NCI-H1694 treated with DMSO at 0.1 percent for 48 hours (cell line): ENCODE measurements at regions not wholly inside any gene's neighbourhood (a gene's known extent, or its start where the extent isn't known, plus 50 kb on each side); places are given as distances from the start of the nearest gene placed in this dataset.

ENCODE experiments used
- DNase-seq: peaks from one replicate; lab custom pipeline; 2025; lab: John Stamatoyannopoulos, UW

DNA sequence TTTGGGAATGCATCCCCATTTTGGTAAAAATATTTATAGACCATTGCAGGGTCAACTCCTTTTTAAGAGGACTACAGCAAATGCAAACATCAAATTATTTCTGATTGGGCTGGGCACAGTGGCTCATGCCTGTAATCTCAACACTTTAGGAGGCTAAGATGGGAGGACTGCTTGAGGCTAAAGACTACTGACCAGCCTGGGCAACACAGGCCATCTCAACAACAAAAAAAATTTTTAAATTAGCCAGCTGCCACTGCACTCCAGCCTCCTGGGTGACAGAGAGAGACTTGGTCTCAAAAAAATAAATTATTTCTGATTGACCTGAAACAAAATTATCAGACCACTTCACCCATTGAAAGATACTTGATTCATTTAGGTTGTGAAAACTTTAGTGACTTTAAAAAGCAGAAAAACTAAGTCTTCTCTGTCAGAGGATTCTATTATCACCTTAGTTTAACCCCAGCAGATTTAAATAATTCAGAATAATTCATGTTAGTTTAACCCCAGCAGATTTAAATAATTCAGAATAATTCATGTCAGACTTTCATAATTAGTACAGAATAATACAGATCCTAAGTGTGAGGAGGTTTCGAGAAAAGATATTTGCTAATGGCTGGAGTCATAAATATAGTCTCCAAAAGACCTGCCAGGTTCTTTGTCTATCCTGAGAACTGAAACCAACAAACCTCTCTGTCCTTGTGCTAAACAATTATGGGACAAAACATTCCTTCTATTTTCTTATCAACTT is 183.6 kb upstream of the STT3B start:
- DNase-seq: no peak

DNA sequence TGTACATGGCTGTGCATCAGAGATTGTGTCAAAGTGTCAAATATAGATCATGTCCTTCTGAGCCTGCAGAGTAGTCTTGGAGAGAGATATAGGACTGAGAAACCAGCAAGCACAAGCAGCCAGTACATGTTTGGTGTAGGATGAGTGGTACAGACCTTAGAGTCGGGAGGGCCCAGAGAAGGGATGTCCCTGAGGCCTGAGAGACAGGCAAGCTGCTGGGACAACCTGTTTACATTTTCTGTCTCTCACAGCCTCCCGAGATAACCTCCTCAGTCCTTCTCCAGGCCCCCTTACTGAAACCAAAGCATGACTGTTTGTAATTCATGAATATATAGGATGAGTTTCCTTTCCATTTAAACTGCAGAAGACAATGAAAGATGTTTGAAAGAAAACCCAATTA is 182.4 kb upstream of the STT3B start:
- DNase-seq: no peak

DNA sequence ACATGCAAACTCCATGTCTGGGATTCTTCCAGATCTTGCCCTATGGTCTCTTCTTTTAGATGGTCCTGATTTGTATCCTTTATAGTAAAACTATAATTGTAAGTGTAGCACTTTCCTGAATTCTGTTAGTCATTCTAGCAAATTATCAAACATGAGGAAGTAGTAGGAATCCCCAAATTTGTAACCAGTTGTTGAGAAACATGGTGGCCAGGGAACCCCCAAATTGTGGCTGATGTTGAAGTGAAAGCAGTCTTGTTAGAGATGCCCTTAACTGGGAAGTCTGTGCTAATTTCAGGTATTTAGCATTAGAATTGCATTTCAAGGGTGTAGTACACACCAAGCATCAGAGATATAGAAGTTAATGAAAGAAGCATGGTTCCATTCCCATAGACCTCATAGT is 180.4 kb upstream of the STT3B start:
- no peak for DNase-seq

DNA sequence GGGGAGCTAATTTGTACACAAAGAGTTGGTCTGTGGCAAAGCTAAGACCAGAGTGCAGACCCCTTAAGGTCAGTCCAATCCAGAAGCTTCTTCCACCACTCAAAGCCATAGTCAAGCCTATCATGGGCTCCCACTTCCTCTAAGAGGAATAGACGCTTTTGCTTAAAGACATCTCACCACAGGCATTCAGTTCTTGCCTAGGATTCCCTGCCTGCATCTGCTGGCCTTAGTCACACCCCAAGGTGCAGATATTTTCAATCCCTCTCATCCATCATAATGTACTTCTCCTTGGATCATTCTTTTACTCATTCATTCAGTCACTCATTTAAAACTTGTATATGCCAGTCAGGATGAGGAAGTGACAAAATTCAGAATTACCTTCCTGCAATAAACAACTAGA is 179.6 kb upstream of the STT3B start:
- no peak for DNase-seq

DNA sequence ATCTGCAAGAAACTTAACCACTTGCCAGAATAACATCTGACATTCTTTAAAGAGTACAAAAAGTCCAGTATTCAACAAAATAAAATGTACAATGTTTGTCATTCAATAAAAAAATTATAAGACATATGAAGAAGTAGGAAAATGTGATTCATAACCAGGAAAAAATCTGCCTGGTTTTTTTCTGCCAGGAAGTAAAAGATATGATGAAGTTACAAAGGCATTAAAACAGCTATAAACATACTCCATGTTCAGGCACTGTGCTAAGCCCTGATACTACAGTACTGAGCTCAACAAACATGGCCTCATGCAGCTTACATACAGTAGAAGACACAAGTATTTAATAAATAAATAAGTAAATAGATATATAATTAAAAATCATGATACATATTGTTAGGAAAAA is 178.4 kb upstream of the STT3B start:
- DNase-seq: no peak

DNA sequence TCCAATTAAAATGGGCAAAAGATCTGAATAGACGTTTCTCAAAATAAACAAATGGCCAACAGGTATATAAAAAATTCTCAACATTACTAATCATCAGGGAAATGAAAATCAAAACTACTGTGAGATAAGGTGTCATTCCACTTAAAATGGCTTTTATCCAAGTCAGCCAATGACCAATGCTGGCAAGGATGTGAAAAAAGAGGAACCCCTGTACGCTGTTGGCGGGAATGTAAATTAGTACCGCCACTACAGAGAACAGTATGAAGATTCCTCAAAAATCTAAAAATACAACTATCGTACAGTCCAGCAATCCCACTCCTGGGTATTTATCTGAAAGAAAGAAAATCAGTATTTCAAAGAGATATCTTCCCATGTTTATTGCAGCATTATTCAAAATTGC is 176.9 kb upstream of the STT3B start:
- no peak for DNase-seq

DNA sequence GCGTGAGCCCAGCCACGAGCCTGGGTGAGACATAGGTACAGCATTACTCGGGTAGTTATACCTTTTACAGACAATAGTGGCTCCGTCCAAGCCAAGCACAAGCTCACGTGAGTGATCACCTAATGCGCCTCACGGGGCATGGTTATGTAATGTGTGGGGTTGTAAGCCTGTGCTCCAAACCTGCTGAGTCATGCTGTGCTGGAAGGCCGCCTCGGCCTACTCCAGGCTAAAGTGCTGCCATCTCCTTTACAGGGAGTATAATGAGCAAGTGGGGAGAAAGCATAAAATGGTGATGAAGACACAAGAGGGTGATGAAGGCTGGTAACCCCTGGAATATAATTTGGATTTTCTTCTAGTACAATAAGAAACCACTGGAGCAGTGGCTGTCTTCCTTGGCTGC is 175.8 kb upstream of the STT3B start:
- DNase-seq: no peak

DNA sequence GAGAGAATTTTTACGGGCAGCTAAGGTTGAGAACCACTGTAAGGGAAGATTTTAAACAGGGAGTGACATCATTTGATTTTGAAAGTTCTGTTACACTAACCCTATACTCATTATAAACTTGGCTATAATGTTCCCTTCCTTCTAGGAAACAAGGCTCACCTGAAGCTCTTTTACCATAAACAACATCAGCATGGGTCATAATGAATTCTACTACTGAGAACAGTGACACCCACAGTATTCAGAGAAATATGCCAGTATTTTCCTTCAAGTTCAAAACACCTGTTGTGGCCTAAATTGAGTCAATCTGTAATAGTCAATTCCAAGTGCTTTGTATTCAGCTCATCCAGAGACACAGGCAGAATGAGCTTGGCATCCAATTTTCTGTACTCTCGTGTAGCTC is 175.3 kb upstream of the STT3B start:
- DNase-seq: no peak

DNA sequence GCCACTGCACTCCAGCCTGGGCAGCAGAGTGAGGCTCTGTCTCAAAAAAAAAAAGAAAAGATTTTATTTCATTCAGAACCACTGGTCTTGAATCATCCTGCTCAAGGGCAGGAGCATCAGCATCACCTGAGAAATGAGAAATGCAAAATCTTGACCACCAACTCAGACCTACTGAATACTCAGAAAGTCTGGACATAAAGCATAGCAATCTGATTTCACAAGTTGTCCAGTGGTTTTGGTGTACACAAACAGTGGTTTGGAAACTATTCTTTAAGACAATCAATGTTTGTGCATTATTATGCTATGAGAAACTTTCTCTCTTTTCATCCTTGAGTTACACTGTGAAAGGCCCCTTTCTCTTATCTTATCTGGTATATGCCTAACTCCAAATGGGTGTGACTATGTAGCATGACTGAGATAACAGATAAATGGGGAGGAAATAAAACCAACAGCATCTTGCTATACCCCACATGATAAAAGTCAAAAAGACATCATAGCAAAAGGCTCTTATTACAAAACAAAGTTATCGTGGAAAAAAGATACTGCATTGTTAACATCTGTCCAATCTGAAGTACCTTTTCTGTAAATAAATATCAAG is 174.2 kb upstream of the STT3B start:
- no peak for DNase-seq

DNA sequence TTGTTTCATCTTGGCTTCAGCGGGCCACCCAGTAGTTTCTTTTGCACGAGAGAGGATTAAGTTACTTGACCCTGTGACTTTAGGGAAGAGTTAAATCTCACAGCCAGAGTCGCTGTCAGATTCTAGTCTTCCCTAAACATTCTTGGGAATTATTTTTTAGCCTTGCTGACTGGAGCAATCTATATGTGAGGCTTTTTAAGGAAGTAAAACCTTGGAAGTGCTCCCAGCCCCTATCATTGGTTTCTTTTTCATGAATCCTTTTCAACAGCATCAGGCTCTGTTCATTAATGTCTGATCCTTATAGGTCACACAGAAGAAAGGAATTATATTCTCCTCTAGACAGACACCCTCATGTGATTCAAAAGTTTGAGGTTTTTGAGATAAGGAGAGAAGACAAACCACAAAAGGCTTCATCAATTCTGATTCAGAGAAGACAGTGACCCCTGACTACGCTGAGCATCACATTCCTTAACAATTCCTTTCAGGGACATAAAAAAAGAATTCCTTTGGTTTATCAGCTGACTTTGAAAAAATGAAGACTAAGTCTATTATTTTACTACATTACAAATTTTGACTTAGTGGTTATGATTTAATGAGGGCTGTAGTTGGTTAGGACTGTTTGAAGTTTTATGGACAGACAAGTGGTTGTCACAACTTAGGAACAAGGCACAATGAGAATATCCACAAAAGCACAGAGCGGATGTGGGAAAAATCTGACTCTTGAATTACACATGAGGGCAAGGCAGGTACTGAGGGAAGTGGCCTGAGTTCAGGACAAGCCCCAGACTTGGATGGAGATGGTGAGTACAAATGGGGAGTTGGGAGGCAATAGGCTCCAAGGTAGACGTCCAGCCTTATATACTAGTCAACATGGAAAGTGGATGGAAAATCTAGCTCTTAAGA is 171.1 kb upstream of the STT3B start:
- DNase-seq: no peak

DNA sequence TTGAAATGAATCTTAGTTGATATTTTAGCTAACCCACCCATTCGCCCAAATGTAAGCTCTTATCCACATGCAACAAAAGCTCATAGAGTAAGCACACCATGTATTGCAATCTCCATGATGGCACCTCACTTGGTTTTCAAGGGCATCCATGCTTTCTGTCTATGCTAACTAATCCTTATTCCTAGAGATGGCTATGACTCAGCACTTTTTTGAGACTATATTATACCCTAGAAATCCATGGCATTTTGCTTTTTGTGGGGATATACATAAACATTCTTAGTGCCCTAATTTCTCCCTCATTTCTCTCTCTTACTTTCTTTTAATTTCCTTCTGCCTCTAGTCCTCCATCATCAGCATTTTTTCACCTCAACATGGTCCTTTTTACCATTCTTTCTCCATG is 168.5 kb upstream of the STT3B start:
- DNase-seq: no peak

DNA sequence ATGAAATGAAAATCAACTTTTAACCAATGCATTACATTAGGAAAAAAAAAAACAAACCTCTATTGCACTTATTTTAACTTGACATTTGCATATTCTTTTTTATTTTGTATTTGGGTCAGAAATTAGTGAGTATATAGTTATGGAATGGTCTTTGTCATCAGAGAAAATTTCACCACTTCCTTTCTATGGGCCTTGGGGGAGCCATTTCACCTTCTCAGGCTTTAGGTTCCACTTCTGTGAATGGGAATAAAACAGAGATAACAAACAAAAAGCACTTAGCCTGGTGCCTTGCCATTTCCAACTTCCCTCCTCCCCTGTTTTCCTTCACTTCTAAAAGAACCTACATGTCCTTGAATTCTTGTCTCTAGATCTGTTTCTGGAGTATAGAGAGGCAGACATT is 168.0 kb upstream of the STT3B start:
- DNase-seq: no peak

DNA sequence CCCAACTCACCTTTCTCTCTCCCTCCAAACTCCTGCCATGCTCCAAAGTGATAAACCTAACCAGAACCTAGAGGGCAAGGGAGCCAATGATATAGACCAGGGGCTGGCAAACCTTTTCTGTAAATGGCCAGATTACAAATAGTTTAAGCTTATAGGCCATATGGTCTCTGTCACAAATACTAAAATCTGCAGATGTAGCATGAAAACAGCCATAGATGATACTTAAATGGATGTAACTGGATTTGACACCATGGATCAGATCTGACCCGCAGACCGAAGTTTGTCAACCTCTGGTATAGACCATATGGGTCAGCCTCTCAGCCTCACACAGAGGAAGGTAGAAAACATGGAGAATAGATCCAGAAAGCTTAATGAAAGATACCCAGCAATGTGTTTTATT is 165.2 kb upstream of the STT3B start:
- no peak for DNase-seq

DNA sequence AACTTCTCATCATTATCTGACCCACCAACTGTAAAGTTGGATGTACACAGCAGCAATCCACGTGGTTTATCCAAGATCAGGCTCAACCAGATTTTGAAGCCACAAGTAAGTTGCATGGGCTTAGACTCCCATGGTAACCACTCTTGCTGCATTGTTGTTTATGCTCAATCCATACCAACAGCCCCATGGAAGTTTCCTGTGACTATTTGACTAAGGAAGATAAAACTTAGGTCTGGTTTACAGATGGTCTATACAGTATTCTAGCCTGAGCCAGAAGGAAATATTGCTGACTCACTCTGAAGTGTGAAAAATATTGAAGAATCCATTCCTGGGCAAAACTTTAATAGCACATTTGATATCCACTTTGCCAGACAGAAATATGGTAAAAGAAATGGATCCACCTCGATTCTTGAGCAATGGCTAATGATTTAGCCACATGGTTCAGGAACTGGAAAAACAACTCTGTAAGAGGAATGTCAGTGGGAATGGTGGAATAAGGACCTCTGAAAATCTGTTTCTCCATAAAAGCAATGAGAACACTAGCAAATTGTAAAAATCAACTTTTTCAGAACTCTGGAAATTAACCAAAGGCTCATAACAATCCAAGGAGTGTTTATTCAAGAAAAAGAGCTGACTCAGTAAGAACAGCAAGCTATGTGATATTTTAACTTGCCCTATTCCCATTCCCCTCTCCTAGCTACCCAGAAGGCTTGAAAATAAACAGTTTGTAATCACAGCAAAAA is 162.9 kb upstream of the STT3B start:
- no peak for DNase-seq

DNA sequence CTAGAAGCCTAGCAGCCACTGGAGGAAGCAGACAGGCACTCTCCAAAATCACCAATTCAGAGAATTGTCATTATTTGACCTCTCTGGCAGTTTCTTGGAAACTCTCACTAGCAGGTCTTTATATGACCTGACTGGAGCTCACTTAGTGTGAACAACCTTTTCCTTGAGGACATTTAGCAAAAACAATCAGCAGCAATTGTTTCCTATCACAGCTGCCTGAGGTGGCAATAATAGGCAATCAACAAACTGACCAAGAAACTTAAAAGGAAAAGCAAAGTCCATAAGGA is 162.4 kb upstream of the STT3B start:
- no peak for DNase-seq

DNA sequence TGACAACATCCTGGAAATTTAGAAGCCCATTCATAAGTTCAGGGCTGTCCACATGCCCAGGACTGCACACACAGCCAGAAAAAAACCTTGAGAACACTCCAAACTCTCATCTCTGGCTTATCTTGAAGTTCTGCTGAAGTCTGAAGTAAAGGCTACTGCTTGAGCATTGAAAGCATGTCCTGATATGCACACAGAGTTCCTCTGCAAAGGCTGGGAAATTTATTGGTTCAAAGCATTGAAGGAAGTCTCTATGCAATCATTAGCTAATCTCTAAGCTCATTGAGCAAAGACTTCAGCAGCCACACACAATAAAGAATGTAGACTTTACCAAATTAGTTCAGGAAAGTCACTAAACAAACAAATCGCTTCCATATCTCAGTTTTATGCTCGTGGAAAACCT is 162.0 kb upstream of the STT3B start:
- DNase-seq: no peak

DNA sequence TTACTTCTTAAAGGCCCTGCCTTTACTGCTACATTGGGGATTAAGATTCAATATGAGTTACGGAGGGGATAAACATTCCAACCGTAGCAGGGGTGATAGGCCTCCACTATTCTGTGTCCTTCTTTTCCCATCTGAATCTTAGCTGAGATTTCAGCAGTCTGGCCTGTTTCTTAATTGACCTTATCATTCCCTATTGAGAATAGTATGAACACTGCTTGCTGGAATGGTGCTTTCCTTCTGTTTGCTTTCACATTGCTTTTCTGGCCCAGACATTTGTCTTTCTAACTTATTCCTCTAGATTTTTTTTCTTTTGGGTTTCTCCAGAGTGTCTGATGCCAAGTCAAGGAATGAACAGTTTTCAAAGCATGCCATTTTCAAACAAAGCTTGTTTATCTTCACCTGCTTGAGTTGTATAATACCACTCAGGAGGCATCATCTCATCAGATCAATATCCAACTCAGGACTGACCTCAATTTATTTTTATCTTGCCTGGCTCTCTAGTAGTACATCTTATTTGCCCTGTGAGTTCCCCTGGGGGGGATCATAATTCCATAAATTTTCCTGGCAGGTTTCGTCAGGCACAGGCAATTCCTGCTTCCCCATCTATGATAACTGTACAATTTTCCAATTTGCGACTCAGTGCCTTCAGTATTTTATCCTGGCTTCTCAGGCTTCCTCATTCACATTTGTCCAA is 161.1 kb upstream of the STT3B start:
- DNase-seq: no peak

DNA sequence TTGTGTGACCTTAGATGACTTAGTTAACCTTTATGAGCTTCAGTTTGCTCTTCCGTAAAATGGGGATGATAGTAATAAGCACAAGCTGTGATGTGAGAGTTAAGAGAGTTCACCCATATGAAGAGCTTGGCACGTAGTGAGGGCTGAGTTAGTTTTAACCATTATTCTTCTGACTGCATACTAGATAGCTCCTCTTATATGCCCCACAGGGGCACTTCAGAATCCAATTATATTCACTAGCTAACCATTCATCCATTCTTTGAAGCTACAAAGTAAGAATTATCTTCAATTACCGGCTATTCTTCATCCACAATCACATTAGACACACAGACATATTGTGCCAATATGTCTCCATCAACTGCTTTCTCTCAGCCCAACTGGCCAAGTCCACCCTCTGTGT is 159.0 kb upstream of the STT3B start:
- DNase-seq: no peak

DNA sequence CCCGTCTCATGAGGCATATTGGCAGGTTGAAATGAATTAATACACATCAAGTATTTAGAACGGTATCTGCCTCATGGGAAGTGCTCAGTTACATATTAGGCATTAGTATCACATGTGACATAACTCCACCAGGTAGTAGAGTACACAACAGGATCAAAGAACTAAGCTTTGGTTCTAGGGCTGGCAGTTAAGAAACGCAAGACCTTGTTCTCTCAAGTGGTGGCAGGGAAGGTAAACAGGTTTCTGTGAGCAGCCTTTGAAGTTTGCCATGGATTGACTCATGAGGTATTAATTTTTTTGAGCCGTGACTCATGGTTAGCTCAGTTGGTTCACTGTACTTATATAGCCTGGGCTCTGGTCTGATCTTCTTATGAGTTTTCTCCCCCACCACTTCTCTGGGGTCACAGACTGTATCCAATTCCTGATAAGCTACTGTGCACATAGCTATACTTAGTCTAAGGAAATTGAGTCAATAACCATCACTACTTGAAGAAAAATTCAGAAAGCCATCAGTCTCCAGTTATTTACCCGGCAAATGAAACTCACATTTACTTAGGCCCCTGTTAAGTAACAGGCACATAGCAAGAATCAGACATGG is 155.6 kb upstream of the STT3B start:
- DNase-seq: no peak

DNA sequence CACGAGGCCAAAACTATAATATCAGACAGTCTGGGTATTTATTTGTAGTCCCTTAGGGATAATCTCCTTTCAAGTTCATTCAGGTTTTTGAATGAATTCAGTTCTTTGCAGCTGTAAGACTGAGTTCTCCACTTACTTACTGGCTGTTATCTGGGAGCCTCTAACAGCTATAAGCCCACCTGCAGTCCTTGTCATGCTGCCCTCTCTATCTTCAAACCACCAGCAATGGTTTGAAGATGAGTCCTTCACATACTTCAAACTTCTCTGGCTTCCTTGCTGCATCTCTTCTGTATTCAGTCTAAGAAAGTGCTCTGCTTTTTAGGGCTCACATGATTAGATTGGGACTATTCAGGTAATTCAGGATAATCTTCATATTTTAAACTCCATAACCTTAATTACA is 154.5 kb upstream of the STT3B start:
- no peak for DNase-seq

DNA sequence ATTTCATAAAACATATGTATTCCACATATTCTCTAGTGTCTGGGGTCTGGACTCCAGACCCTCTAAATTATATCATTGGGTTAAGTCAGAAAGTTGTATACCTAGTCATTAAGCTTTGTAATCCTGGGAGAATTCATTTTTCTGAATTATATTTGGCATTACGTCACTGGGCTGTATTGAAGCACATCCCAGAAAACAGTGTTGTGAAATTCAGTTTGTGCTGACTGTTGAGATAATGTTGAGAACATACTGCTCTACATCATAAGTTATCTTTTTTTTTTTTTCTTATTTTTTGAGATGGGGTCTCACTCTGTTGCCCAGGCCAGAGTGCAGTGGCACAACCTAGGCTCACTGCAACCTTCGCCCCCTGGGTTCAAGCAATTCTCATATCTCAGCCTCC is 153.1 kb upstream of the STT3B start:
- DNase-seq: no peak

DNA sequence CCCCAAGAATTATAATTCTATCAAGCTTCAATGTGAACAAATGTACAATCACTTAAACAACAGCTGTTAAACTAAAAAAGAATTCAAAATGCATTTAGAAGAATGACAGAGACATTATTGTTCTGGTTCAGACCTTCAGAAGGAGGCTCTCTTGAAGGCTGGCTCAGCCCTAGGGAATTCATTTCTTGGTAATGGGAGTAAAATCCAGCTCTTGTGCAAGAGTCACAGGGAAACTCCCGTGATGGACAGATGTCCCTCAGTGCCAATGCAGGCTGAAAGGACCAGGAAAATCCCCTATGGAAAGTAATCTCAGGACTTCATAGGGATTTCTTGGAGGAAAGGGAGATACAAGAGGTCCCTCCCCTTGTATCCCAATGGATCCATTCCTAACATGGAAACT is 149.9 kb upstream of the STT3B start:
- DNase-seq: no peak
